Stomach (tissue), 4 donors: ENCODE measurements at regions not wholly inside any gene's neighbourhood (a gene's known extent, or its start where the extent isn't known, plus 50 kb on each side); places are given as distances from the start of the nearest gene placed in this dataset.

Source experiments
- CTCF ChIP-seq, 7 experiments: fragments of 450-650 bp in 4 of 7; fragments of 200-600 bp in 3 of 7; sonication (generic) in 3 of 7; IDR thresholded peaks; one replicate each; pipeline ENCODE4 v1.5.1; 2016 to 2019; ENCODE audit warnings: antibody characterized with exemption in 7 of 7, control low read depth in 2 of 7, mild to moderate bottlenecking in 1 of 7
- POLR2A ChIP-seq, 4 donors: fragments of 450-650 bp; IDR thresholded peaks; one replicate each; pipeline ENCODE4 v1.6.1; 2016; ENCODE audit warnings: antibody characterized with exemption in 4 of 4, control low read depth in 2 of 4, mild to moderate bottlenecking in 1 of 4, moderate library complexity in 1 of 4
- POLR2AphosphoS5 ChIP-seq, 3 donors: sonication (generic); formaldehyde crosslinking; IDR thresholded peaks; one replicate each; pipeline ENCODE4 v1.6.1; 2016; ENCODE audit warnings: antibody characterized with exemption in 3 of 3

GRCh38 chr1:208607616-208608015, 363.4 kb upstream of the PLXNA2 start:
- TF ChIP-seq POLR2A (IDR thresholded peaks at IDR 0.05) (no peak), POLR2AphosphoS5 (IDR thresholded peaks at IDR 0.05) (no peak), CTCF (IDR thresholded peaks at IDR 0.05) (no peak)
